Body of pancreas (tissue), 4 donors: ENCODE measurements at regions not wholly inside any gene's neighbourhood (a gene's known extent, or its start where the extent isn't known, plus 50 kb on each side); places are given as distances from the start of the nearest gene placed in this dataset.

Experiments used
- POLR2A ChIP-seq, 3 donors: fragments of 450-650 bp; IDR thresholded peaks; one replicate each; pipeline ENCODE4 v1.6.1; 2016; ENCODE audit warnings: antibody characterized with exemption in 3 of 3, mild to moderate bottlenecking in 2 of 3
- TF ChIP-seq, protein P1 (sequence below), 7 experiments: fragments of 450-650 bp in 4 of 7; fragments of 200-600 bp in 3 of 7; sonication (generic) in 3 of 7; IDR thresholded peaks; one replicate each; pipeline ENCODE4 v1.5.1; 2016 to 2019; ENCODE audit warnings: antibody characterized with exemption in 7 of 7

DNA sequence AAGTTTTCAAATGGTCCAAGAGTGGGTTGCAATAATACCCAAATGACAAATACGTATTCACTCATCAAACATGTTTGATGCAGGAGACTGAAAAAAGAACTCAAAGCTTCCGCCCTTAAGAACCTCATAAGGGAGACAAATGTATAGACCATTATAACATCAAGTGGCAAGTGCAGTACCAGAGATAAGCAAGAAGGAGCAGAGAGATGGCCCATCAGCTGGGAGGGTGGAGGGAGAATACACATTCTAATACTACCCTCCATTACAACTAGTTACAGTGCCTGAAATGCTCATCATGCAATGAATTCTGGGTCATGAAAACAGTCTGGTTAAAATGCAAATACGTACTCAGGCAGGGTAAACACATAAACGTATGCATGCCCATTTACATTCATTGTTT, 304.0 kb downstream of the SHQ1 start:
- TF ChIP-seq, protein P1, sequence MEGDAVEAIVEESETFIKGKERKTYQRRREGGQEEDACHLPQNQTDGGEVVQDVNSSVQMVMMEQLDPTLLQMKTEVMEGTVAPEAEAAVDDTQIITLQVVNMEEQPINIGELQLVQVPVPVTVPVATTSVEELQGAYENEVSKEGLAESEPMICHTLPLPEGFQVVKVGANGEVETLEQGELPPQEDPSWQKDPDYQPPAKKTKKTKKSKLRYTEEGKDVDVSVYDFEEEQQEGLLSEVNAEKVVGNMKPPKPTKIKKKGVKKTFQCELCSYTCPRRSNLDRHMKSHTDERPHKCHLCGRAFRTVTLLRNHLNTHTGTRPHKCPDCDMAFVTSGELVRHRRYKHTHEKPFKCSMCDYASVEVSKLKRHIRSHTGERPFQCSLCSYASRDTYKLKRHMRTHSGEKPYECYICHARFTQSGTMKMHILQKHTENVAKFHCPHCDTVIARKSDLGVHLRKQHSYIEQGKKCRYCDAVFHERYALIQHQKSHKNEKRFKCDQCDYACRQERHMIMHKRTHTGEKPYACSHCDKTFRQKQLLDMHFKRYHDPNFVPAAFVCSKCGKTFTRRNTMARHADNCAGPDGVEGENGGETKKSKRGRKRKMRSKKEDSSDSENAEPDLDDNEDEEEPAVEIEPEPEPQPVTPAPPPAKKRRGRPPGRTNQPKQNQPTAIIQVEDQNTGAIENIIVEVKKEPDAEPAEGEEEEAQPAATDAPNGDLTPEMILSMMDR (IDR thresholded peaks at IDR 0.05): no peak
- no peak for TF ChIP-seq POLR2A (IDR thresholded peaks at IDR 0.05)
